ENCODE measurements at regions not wholly inside any gene's neighbourhood (a gene's known extent, or its start where the extent isn't known, plus 50 kb on each side); places are given as distances from the start of the nearest gene placed in this dataset.

- TF ChIP-seq CTCF (IDR thresholded peaks at IDR 0.05; ENCODE audit: insufficient read depth, low read length): no peak
- TF ChIP-seq POLR2AphosphoS5 (IDR thresholded peaks at IDR 0.05; ENCODE audit: low read depth): no peak
- TF ChIP-seq REST (IDR thresholded peaks at IDR 0.05; ENCODE audit: insufficient replicate concordance, low read depth): no peak
- TF ChIP-seq GABPA (IDR thresholded peaks at IDR 0.05; ENCODE audit: low read depth): no peak
Measured at GRCh38 chr6:11909696-11910132, 102.4 kb upstream of the HIVEP1 start.

Measured in HL-60 (cell line).